Vagina (tissue), 2 donors: ENCODE measurements at regions not wholly inside any gene's neighbourhood (a gene's known extent, or its start where the extent isn't known, plus 50 kb on each side); places are given as distances from the start of the nearest gene placed in this dataset.

Source experiments
- DNase-seq, 2 donors: peaks; one replicate each; pipeline ENCODE4 v3.0.0-alpha.2; 2017; ENCODE audit errors: extremely low spot score in 2 of 2
- H3K27ac ChIP-seq: fragments of 200-600 bp; sonication (generic); one replicate; pipeline ENCODE4 v1.5.1; 2019
- H3K27me3 ChIP-seq: fragments of 200-600 bp; sonication (generic); one replicate; pipeline ENCODE4 v1.5.1; 2019
- H3K36me3 ChIP-seq, 2 donors: fragments of 200-600 bp; sonication (generic); one replicate each; pipeline ENCODE4 v1.5.1; 2017 to 2019
- H3K4me1 ChIP-seq: fragments of 200-600 bp; sonication (generic); one replicate; pipeline ENCODE4 v1.5.1; 2019
- H3K4me3 ChIP-seq, 2 donors: fragments of 200-600 bp; sonication (generic); 1 replicate in 1 of 2; 2 replicates in 1 of 2; pipeline ENCODE4 v1.5.1; 2016 to 2019
- H3K9me3 ChIP-seq: fragments of 200-600 bp; sonication (generic); one replicate; pipeline ENCODE4 v1.5.1; 2019
- POLR2A ChIP-seq, 2 donors: fragments of 450-650 bp; IDR thresholded peaks; one replicate each; pipeline ENCODE4 v1.6.1; 2017; ENCODE audit warnings: antibody characterized with exemption in 2 of 2, mild to moderate bottlenecking in 2 of 2, moderate library complexity in 2 of 2
- POLR2AphosphoS5 ChIP-seq, 2 donors: sonication (generic); formaldehyde crosslinking; IDR thresholded peaks; one replicate each; pipeline ENCODE4 v1.9.0; 2017; ENCODE audit warnings: antibody characterized with exemption in 2 of 2, mild to moderate bottlenecking in 2 of 2, low read depth in 1 of 2; ENCODE audit not compliant: insufficient read depth in 1 of 2
- intact Hi-C: fragments of 100-400 bp; cut with DNase I; formaldehyde crosslinking; loops from one replicate; pipeline ENCODE4 v1.15.1; 2023
- TF ChIP-seq, protein P1 (sequence below), 3 experiments: fragments of 450-650 bp in 2 of 3; fragments of 200-600 bp in 1 of 3; sonication (generic) in 1 of 3; IDR thresholded peaks; one replicate each; pipeline ENCODE4 v1.5.1; 2017 to 2019; ENCODE audit warnings: antibody characterized with exemption in 3 of 3, mild to moderate bottlenecking in 2 of 3, moderate library complexity in 2 of 3

DNA sequence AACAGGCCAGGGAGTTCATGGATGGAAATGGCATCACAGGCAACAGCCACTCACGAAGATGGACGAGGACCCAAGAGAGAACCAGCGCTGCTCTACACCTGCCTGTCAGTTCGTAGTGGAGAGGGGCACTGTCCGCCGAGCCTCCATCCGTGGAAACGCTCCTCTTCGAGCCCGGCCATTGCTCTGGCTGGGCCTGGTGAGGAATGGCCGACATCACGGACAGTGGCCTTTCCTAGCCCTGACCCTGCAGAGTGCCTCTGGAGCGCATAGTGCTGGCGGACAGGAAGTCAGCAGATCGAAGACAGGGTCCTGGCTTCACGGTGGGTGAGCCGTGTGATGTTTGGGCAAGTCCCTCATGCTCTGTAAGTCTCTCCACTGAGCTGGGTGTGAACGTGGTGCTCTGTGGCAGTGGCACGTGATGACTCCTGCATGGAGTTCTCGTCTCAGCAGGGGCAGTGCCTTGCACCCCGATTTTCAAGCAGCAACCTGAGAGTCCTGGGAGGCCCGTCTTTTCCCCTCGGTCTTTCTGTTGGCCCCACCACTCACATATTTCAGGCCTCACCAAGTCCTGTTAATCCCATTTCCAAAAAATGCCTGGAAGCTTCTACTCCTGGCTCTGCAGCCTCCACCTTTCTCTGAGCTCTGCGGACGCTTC lies 214.4 kb downstream of the ERMARD start:
- Histone ChIP-seq H3K27me3 (no peaks in the 10 kb centered on the region), H3K36me3 (no peaks in the 10 kb centered on the region), H3K9me3 (no peaks in the 10 kb centered on the region), H3K4me3 (no peak overlapping the region), H3K4me1 (peaks cover under 1% of the 10 kb centered on the region), H3K27ac (no peak overlapping the region)
- TF ChIP-seq POLR2A (IDR thresholded peaks at IDR 0.05) (no peak), POLR2AphosphoS5 (IDR thresholded peaks at IDR 0.05; ENCODE audit: insufficient read depth in 1 of 2, low read depth in 1 of 2) (no peak)
- TF ChIP-seq, protein P1, sequence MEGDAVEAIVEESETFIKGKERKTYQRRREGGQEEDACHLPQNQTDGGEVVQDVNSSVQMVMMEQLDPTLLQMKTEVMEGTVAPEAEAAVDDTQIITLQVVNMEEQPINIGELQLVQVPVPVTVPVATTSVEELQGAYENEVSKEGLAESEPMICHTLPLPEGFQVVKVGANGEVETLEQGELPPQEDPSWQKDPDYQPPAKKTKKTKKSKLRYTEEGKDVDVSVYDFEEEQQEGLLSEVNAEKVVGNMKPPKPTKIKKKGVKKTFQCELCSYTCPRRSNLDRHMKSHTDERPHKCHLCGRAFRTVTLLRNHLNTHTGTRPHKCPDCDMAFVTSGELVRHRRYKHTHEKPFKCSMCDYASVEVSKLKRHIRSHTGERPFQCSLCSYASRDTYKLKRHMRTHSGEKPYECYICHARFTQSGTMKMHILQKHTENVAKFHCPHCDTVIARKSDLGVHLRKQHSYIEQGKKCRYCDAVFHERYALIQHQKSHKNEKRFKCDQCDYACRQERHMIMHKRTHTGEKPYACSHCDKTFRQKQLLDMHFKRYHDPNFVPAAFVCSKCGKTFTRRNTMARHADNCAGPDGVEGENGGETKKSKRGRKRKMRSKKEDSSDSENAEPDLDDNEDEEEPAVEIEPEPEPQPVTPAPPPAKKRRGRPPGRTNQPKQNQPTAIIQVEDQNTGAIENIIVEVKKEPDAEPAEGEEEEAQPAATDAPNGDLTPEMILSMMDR (IDR thresholded peaks at IDR 0.05) = no peak
- intact Hi-C loops = no loop called here
- DNase-seq = peak in 1 of 2 donors; percentile 74

DNA sequence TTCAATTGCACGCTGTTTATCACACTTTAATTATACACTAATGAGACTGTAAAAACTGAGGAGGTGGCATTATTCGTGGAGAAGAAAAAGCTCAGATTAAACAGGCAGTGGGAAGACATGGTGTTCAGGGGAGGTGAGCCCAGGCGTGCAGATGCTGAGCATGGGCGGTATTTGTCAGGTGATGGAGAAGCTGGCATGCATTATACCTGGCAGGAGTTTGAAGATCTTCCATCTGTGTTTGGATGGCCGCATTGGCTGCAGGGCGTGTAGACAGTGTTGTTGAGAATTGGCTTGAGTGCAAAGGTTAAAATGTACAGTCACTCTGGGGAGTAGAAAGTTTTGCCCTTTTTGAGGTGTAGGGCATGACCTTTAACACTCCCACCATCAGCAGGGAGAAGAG lies 213.8 kb downstream of the ERMARD start:
- peak in 1 of 2 donors; percentile 58 for DNase-seq

DNA sequence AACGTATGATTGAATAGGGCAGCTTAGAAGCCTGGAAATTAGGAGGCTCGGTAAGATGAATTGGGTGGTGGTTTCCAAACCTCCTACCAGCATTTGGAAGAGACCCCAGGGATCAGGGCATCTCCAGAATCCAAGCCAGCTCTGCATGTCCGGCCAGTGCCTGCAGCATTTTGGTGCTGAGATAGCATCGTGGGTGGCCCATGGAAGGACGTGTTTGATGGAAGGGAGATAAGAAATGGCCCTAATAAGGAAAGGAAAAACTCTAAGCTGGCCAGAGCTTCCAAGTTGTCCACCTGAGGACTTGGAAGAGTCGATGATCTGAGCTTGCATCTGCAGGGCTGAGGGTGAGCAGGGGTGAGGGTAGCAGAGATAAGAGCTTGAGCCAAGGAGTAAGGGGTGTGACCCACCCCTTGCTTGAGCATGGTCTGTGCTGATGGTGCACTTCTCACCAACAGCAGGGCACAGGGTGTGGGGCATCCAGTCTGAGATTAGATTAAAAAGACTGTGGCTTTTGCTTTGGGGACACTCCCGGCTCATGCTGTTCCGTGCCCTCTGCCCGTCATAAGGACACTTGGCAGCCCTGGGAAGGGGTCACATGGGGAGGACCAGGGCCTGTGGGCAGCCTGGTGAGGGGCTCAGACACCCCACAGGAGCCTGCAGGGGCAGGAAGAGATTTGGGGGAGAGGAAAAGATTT lies 213.2 kb downstream of the ERMARD start:
- intact Hi-C loops = no loop called here
- H3K27me3 ChIP-seq = no peaks in the 10 kb centered on the region
- no peak overlapping the region for H3K4me3 ChIP-seq
- peaks cover 10% of the 10 kb centered on the region for H3K4me1 ChIP-seq
- DNase-seq = peak; percentile 67 to 74
- no peak for TF ChIP-seq POLR2A (IDR thresholded peaks at IDR 0.05)
- no peak for TF ChIP-seq POLR2AphosphoS5 (IDR thresholded peaks at IDR 0.05; ENCODE audit: insufficient read depth in 1 of 2, low read depth in 1 of 2)
- TF ChIP-seq, protein P1 (IDR thresholded peaks at IDR 0.05) = no peak
- no peaks in the 10 kb centered on the region for H3K9me3 ChIP-seq
- no peak overlapping the region for H3K27ac ChIP-seq
- H3K36me3 ChIP-seq = no peaks in the 10 kb centered on the region

More for the DNA sequence above, 213.8 kb downstream of the ERMARD start:
- intact Hi-C loops = no loop called here
- H3K4me1 ChIP-seq = peaks cover 6% of the 10 kb centered on the region
- no peaks in the 10 kb centered on the region for H3K27me3 ChIP-seq
- H3K9me3 ChIP-seq = no peaks in the 10 kb centered on the region
- H3K36me3 ChIP-seq = no peaks in the 10 kb centered on the region
- H3K4me3 ChIP-seq = no peak overlapping the region
- H3K27ac ChIP-seq = no peak overlapping the region
- TF ChIP-seq POLR2A (IDR thresholded peaks at IDR 0.05) (no peak), POLR2AphosphoS5 (IDR thresholded peaks at IDR 0.05; ENCODE audit: insufficient read depth in 1 of 2, low read depth in 1 of 2) (no peak)
- TF ChIP-seq, protein P1 (IDR thresholded peaks at IDR 0.05) = no peak

DNA sequence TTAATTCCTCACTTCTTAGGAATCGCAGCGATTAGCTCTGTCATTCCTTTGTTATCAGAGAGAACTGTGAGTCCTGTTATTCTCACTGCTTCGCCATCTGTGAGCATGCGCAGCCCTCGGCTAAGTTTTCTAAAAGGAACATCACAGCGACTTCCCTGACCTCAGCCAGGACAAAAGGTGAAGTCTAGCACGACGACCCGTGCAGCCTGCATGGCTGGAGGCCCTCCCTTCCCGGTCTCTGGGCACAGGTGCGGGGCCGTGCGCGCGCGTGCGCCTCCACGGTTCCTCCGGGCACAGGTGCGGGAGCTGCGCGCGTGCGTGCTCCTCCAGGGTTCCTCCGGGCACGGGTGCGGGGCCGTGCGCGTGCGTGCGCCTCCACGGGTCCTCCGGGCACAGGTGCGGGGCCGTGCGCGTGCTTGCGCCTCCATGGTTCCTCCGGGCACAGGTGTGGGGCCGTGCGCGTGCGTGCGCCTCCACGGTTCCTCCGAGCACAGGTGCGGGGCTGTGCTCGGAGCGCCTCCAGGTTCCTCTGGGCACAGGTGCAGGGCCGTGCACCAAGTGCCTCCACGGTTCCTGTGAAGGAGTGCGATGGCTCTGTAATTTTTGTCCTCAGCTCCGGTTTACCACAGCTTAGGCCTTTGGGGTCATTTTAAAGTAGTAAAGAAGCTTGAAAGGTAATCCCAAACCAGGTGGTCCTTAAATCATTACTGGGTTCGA lies 212.3 kb downstream of the ERMARD start:
- intact Hi-C loops = no loop called here
- peaks cover 19% of the 10 kb centered on the region for H3K4me1 ChIP-seq
- TF ChIP-seq, protein P1 (IDR thresholded peaks at IDR 0.05) = no peak
- TF ChIP-seq POLR2A (IDR thresholded peaks at IDR 0.05) (no peak), POLR2AphosphoS5 (IDR thresholded peaks at IDR 0.05; ENCODE audit: insufficient read depth in 1 of 2, low read depth in 1 of 2) (no peak)
- H3K9me3 ChIP-seq = no peaks in the 10 kb centered on the region
- no peak overlapping the region for H3K27ac ChIP-seq
- no peaks in the 10 kb centered on the region for H3K27me3 ChIP-seq
- H3K4me3 ChIP-seq = no peak overlapping the region
- no peaks in the 10 kb centered on the region for H3K36me3 ChIP-seq
- DNase-seq = peak; percentile 69 to 81
